NCI-H510A treated with DMSO at 0.1 percent for 48 hours (cell line): ENCODE measurements at regions not wholly inside any gene's neighbourhood (a gene's known extent, or its start where the extent isn't known, plus 50 kb on each side); places are given as distances from the start of the nearest gene placed in this dataset.
"Not testable (repeated sequence)": the region's sequence is repeated elsewhere in the genome, so short reads cannot be mapped to it uniquely, and the experiment has no call there.

Source experiments
- DNase-seq: peaks from one replicate; lab custom pipeline; 2025; lab: John Stamatoyannopoulos, UW

DNA sequence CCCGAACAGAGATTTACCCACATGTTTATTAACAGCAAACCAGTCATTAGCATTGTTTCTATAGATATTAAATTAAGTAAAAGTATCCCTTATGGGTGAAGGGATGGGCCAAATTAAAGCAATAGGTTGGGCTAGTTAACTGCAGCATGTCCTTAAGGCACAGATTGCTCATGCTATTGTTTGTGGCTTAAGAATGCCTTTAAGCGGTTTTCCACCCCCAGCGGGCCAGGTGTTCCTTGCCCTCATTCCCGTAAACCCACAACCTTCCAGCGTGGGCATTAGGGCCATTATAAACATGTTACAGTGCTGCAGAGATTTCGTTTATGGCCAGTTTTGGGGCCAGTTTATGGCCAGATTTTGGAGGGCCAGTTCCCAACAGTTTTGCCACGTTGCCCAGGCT lies 245.3 kb upstream of the PROK2 start:
- DNase-seq: not testable (repeated sequence)

GRCh38 chr3:72028726-72029125 lies 243.8 kb upstream of the PROK2 start:
- not testable (repeated sequence) for DNase-seq

DNA sequence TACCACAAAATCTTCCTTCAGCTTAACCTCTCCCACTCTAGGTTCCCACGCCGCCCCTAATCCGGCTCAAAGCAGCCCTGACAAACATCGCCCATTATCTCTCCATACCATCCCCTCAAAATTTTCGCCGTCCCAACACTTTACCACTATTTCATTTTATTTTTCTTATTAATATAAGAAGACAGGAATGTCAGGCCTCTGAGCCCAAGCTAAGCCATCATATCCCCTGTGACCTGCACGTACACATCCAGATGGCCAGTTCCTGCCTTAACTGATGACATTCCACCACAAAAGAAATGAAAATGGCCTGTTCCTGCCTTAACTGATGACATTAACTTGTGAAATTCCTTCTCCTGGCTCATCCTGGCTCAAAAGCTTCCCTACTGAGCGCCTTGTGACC lies 243.4 kb upstream of the PROK2 start:
- DNase-seq: not testable (repeated sequence)

- not testable (repeated sequence) for DNase-seq
These were observed 242.8 kb upstream of the PROK2 start for GRCh38 chr3:72027728-72028127.

DNA sequence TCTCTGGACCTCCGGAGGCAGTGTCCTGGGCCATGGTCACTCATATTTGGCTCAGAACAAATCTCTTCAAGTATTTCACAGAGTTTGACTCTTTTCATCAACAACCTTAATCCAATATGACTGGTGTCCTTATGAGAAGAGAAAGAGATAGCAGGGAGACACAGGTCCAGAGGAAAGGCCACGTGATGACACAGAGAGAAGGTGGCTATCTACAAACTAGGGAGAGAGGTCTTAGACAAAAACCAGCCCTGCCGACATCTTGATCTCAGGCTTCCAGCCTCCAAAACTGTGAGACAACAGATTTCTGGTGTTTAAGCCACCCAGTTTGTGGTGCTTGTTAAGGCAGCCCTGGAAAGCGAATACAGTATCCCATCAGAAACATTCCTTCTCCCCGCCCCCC lies 237.1 kb upstream of the PROK2 start:
- DNase-seq: no peak

DNA sequence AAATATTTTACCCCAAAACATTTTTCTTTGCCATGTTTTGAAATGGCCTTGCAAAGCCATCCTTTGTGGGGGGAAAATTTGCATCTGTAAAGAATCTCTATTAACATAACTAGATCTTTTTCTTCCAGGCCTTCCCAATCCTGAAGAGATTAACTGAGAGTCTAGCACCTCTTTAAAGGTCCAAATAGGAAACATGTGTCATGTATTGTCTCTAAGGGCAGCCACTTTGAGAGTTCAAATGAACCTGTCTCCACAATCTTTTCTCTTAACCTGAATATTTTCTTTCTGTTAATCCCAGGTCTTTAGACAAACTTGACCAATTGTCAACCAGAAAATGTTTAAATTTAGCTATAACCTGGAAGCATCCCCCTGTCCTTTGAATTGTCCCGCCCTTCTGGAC lies 236.6 kb upstream of the PROK2 start:
- no peak for DNase-seq

- DNase-seq: no peak
These were observed 233.5 kb upstream of the PROK2 start for GRCh38 chr3:72018343-72018984.

DNA sequence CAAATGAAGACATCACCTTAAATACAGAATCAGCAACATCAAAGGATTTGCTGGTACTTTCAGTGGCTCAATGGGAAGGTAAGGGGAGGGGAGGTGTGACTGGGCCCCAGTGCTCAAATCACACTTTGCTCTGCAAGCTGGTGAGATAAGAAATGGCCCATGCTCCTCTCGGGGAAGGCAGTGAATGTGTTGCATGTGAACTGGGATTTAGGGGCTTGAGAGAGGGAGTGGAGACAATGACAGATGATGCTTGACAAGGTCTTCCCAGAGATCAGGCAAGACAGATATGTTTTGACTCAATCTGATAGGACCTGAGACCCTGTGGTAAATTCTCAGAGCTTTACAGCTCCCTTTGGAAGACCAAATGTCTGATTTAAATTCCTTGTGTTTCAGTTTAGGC lies 233.0 kb upstream of the PROK2 start:
- DNase-seq: no peak

GRCh38 chr3:72017311-72017710 lies 232.4 kb upstream of the PROK2 start:
- DNase-seq: no peak

- no peak for DNase-seq
These were observed 230.5 kb upstream of the PROK2 start for GRCh38 chr3:72015463-72015862.

DNA sequence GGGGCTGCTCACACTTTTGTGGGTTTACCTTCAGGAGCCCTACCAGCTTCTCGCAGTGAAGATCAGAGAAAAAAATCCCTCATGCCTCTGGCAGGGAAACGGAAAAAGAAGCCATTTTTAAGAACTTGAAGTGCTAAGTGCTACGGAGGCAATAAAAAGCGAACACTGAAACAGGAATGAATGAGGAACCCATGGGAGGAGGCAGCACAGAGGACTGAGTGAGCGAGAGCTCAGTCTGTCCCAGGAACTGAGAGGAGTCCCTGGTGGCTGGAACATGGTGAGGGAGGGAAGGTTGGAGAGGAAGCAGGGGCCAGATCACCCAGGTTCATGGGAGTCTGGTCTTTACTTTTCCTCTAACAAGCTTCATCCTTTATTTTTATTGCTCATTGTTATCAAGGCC lies 228.1 kb upstream of the PROK2 start:
- no peak for DNase-seq

- DNase-seq: no peak
These were observed 227.4 kb upstream of the PROK2 start for GRCh38 chr3:72012363-72012762.

GRCh38 chr3:72011485-72011884 lies 226.5 kb upstream of the PROK2 start:
- DNase-seq: no peak

DNA sequence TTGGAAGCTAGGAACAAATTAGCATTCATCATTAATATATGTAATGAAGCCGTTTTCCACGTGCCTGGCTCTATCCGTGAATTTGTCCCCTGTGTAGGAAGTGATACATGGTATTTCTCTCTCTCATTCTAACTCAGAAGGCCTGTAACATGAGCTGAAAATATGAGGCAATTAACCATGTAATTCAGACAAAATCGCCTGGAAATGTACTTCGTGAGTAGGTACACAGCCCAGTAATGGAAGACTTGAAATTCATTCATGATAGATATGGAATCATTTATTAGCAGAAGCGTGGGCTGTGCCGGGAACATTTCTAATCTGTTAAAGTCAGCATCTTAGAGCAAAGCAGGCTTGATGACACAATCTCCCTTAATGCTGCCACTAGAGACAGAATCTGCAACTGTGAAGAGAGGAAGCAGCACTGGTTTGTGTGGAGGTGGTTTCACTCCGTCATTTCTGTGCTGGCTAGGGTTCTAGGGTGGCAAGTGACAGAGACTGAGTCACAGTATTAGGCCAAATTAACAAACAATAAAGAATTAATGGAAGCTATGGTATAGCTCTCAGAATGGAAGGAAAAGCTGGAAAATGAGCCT lies 225.0 kb upstream of the PROK2 start:
- DNase-seq: no peak

DNA sequence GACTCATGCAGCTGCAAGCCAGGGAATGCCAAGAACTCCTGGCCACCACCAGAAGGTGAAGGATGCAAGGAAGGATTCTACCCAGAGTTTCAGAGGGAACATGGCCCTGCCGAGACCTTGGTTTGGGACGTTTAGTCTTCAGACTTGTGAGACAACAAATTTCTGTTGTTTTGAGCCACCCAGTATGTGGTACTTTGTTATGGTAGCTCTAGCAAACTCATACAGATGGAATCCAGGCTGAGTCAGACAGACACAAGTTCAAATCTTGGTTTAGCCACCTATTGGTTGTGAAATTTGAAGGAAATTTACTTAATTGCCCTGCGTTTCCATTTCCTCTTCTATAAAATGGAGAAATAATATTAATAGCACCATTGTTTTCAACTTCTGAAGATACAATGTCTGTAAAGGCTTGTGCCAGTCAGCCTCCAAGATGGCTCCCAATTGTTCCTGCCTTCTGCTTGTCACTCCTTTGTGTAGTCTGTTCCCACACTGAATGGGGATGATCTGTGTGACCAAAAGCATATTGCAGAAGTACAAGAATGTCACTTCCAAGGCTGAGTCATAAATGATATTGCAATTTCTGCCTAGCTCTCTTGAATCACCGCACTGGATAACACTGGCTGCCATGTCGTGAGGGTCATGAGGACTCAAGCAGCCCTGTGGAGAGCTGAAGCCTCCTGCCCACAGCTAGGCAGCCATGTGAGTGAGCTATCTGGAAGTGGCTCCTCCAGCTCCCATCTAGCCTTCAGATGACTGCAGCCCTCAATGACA lies 223.5 kb upstream of the PROK2 start:
- DNase-seq: no peak

- DNase-seq: no peak
These were observed 221.9 kb upstream of the PROK2 start for GRCh38 chr3:72006631-72007556.

DNA sequence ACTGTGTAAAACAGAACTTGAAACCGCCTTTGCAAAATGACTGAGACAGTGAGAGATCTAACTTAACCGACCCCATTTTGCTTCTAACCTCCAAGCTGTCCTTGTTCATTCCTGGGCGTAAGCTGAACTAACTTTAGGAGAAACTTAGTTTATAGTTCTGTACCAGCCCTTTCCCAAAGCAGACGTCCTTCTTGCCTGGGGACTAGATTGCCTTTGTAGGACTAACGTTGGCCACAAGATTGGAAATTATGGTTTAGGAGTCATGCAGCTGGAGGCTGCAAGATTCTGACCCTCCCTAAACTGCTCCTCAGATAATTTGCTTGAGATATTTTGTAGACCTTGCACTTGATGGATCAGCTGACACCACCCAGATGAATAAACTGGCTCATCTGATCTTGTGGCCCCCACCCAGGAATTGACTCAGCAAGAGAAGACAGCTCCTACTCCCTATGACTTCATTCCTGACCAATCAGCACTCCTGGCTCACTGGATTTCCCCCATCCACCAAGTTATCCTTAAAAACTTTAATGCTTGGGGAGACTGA lies 219.9 kb upstream of the PROK2 start:
- no peak for DNase-seq

- DNase-seq: no peak
These were observed 219.0 kb upstream of the PROK2 start for GRCh38 chr3:72003936-72004335.

- DNase-seq: no peak
These were observed 216.8 kb upstream of the PROK2 start for GRCh38 chr3:72001758-72002157.

DNA sequence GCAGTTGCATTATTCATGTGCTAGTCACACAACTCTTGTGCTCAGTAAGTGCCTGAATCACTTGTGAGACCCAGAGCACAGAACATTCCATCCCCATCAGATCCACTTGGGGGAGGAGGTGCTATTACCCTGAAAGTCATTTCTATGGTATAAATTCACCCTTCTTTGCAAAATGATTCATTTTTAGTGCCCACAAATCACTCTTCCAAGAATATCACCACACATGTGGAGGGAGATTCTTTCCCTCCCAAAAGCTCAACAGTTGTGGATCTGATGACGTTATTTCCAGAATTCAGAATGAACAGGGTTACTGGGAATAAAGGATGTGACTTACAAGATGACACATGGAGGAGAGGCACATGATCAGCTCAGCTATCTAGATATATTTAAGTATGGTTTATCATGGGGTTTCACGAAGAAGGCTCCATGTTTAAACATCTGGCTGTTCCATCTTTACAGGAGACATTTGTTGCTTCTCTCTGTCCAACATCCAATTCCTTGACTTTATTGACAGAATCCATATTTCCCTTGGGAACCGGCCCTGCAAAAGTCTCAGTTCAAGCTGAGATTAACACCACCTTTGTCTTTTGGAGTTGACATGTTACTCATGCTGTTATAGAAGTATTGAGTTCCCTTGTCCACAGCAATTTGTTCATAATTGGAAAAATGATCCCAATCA lies 214.2 kb upstream of the PROK2 start:
- DNase-seq: no peak

DNA sequence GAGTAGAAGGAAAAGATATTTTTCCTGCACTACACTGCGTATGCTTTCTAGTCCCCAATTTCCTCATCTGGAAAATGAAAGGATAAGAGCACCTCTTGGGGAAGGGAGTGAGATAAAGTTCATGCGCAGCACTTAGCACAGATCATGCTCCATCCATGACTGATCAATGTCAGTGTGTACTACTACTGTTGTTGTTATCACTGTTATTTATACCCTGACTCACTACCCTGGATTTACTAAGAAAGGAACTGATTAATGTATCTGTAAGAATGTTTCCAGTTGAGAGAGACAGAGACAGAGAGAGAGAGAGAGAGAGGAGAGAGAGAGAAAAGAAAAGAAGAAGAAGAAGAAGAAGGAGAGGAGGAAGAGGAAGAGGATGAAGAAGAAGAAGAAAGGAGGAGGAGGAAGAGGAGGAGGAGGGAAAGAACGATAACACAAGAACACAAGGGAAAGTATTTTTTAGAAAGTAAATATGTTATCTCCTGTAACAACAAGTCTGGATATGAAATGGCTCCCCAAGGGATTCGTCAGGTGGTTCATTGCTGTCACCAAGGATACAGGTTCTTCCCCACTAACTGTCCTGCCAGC lies 212.2 kb upstream of the PROK2 start:
- no peak for DNase-seq
